HCT116 (cell line): ENCODE measurements at regions not wholly inside any gene's neighbourhood (a gene's known extent, or its start where the extent isn't known, plus 50 kb on each side); places are given as distances from the start of the nearest gene placed in this dataset.
"Not testable (repeated sequence)": the region's sequence is repeated elsewhere in the genome, so short reads cannot be mapped to it uniquely, and the experiment has no call there.

Experiments
- ATAC-seq: fragments of 200-7000 bp; cut with Tn5 transposase; 2 replicates; pipeline ENCODE4 v1.9.1; 2020; ENCODE audit warnings: mild to moderate bottlenecking, moderate library complexity
- BruUV-seq: library from RNA; stranded (reverse); fragments of 400-500 nt; replicated peaks from 2 replicates; lab custom pipeline; 2021; lab: Mats Ljungman, UMichigan
- CTCF ChIA-PET: fragments of 300-600 bp; sonication (Branson Sonifier 250); formaldehyde crosslinking; loops from one replicate; lab custom pipeline; 2021; ENCODE audit warnings: antibody characterized with exemption; lab: Charles Lee
- POLR2A ChIA-PET: fragments of 300-600, 350-600 bp; sonication (Branson Sonifier 250); formaldehyde crosslinking; loops from one replicate; lab custom pipeline; 2021; ENCODE audit warnings: antibody characterized with exemption; lab: Charles Lee
- RAD21 ChIA-PET, 2 experiments: fragments of 300-600 bp; sonication (Branson Sonifier 250); formaldehyde crosslinking; loops; one replicate each; lab custom pipeline; 2023; ENCODE audit warnings: low total read pairs in 2 of 2; ENCODE audit not compliant: uncharacterized antibody in 2 of 2, unreplicated experiment in 2 of 2, low non-redundant PET in 1 of 2; lab: Charles Lee
- DNase-seq: peaks from one replicate; pipeline ENCODE4 v3.0.0-alpha.2; 2010; ENCODE audit warnings: low read depth, low spot score
- H2AFZ ChIP-seq: fragments of 200-600 bp; shearing (Covaris generic), sonication (generic); 2 replicates; pipeline ENCODE4 v1.6.1; 2017; ENCODE audit warnings: low read depth, mixed run types, mixed read lengths, antibody characterized with exemption, low read length; ENCODE audit not compliant: poor library complexity, severe bottlenecking
- H3K27ac ChIP-seq: 2 replicates; pipeline ENCODE4 v1.5.1; 2012; ENCODE audit warnings: low read depth, low read length
- H3K27me3 ChIP-seq: fragments of 200-600 bp; sonication (generic); 2 replicates; pipeline ENCODE4 v1.6.1; 2016; ENCODE audit warnings: mixed run types, low read length, mixed read lengths; ENCODE audit not compliant: insufficient read depth
- H3K36me3 ChIP-seq, 2 experiments: fragments of 200-500 bp in 1 of 2; fragments of 200-600 bp in 1 of 2; sonication (Bioruptor generic) in 1 of 2; sonication (generic) in 1 of 2; 2 replicates each; pipeline versions ENCODE4 v1.5.1 to v1.6.1; 2014 to 2016; ENCODE audit warnings: low read length in 2 of 2, inconsistent platforms in 1 of 2, mixed read lengths in 1 of 2, mixed run types in 1 of 2; ENCODE audit not compliant: insufficient read depth in 2 of 2, control insufficient read depth in 1 of 2
- H3K4me1 ChIP-seq, 2 experiments: fragments of 200-600 bp in 1 of 2; sonication (generic) in 1 of 2; 2 replicates each; pipeline versions ENCODE4 v1.5.1 to v1.6.1; 2012 to 2017; ENCODE audit warnings: low read length in 2 of 2, inconsistent platforms in 1 of 2, mild to moderate bottlenecking in 1 of 2, mixed read lengths in 1 of 2, mixed run types in 1 of 2, moderate library complexity in 1 of 2; ENCODE audit not compliant: insufficient read depth in 2 of 2, control insufficient read depth in 1 of 2
- H3K4me2 ChIP-seq: fragments of 200-600 bp; sonication (generic); 2 replicates; pipeline ENCODE4 v1.6.1; 2017; ENCODE audit warnings: mixed run types, low read length, mixed read lengths
- H3K4me3 ChIP-seq, 2 experiments: fragments of 200-600 bp in 1 of 2; sonication (generic) in 1 of 2; replicated peaks in 1 of 2; 2 replicates each; pipeline ENCODE4 v1.5.1; 2011 to 2016; ENCODE audit warnings: low read length in 2 of 2, control low read depth in 1 of 2, low read depth in 1 of 2, mild to moderate bottlenecking in 1 of 2, mixed read lengths in 1 of 2, mixed run types in 1 of 2
- H3K79me2 ChIP-seq: fragments of 200-600 bp; sonication (generic); 2 replicates; pipeline ENCODE4 v1.6.1; 2017; ENCODE audit warnings: mild to moderate bottlenecking, mixed run types, low read length, moderate library complexity, mixed read lengths; ENCODE audit not compliant: insufficient read depth
- H3K9ac ChIP-seq: fragments of 200-600 bp; sonication (generic); 2 replicates; pipeline ENCODE4 v1.6.1; 2016; ENCODE audit warnings: low read length, mixed read lengths
- H3K9me2 ChIP-seq: fragments of 200-600 bp; sonication (generic), shearing (Covaris generic); 2 replicates; pipeline ENCODE4 v1.6.1; 2017; ENCODE audit warnings: mixed run types, mild to moderate bottlenecking, moderate library complexity; ENCODE audit not compliant: insufficient read depth
- H3K9me3 ChIP-seq, 2 experiments: fragments of 200-500 bp in 1 of 2; fragments of 200-600 bp in 1 of 2; sonication (Bioruptor generic) in 1 of 2; sonication (generic) in 1 of 2; 2 replicates each; pipeline ENCODE4 v1.6.1; 2014 to 2017; ENCODE audit warnings: low read length in 2 of 2, mixed read lengths in 2 of 2, inconsistent platforms in 1 of 2, low read depth in 1 of 2, mild to moderate bottlenecking in 1 of 2, mixed run types in 1 of 2, moderate library complexity in 1 of 2; ENCODE audit not compliant: control insufficient read depth in 1 of 2, insufficient read depth in 1 of 2
- H4K20me1 ChIP-seq: fragments of 200-600 bp; sonication (generic), shearing (Covaris generic); 2 replicates; pipeline ENCODE4 v1.6.1; 2017; ENCODE audit warnings: mixed run types, mild to moderate bottlenecking, moderate library complexity; ENCODE audit not compliant: insufficient read depth
- CEBPB ChIP-seq: IDR thresholded peaks from 2 replicates; pipeline ENCODE4 v1.6.1; 2012; ENCODE audit warnings: low read depth
- EGR1 ChIP-seq: IDR thresholded peaks from 2 replicates; pipeline ENCODE4 v1.6.1; 2012; ENCODE audit warnings: low read depth
- EZH2 ChIP-seq: fragments of 200-600 bp; sonication (generic); IDR thresholded peaks from 2 replicates; pipeline ENCODE4 v1.6.1; 2017; ENCODE audit warnings: antibody characterized with exemption, mixed run types
- EZH2phosphoT487 ChIP-seq: fragments of 200-600 bp; IDR thresholded peaks from 2 replicates; pipeline ENCODE4 v1.6.1; 2018; ENCODE audit warnings: antibody characterized with exemption, borderline replicate concordance
- FOSL1 ChIP-seq: IDR thresholded peaks from 2 replicates; pipeline ENCODE4 v1.6.1; 2012; ENCODE audit warnings: low read depth
- JUND ChIP-seq: IDR thresholded peaks from 2 replicates; pipeline ENCODE4 v1.6.1; 2012
- POLR2A ChIP-seq: IDR thresholded peaks from 2 replicates; pipeline ENCODE4 v1.7.0; 2011; ENCODE audit warnings: borderline replicate concordance; ENCODE audit not compliant: insufficient read depth, insufficient read length; ENCODE audit errors: extremely low read depth
- POLR2AphosphoS5 ChIP-seq: IDR thresholded peaks from 2 replicates; pipeline ENCODE4 v1.6.1; 2011; ENCODE audit warnings: mild to moderate bottlenecking, low read depth, low read length, moderate library complexity
- RAD21 ChIP-seq: IDR thresholded peaks from 2 replicates; pipeline ENCODE4 v1.6.1; 2012; ENCODE audit warnings: low read depth, mild to moderate bottlenecking
- SIN3A ChIP-seq: IDR thresholded peaks from 2 replicates; pipeline ENCODE4 v1.6.1; 2012; ENCODE audit warnings: low read depth
- SP1 ChIP-seq: IDR thresholded peaks from 2 replicates; pipeline ENCODE4 v1.6.1; 2012; ENCODE audit warnings: low read depth
- TCF7L2 ChIP-seq: IDR thresholded peaks from 2 replicates; pipeline ENCODE4 v1.7.0; 2011; ENCODE audit warnings: borderline replicate concordance, inconsistent platforms; ENCODE audit not compliant: insufficient read depth, insufficient read length; ENCODE audit errors: extremely low read depth
- YY1 ChIP-seq: IDR thresholded peaks from 2 replicates; pipeline ENCODE4 v1.6.1; 2011; ENCODE audit warnings: low read length, low read depth, moderate library complexity, mild to moderate bottlenecking; ENCODE audit not compliant: insufficient replicate concordance; ENCODE audit errors: extremely low read depth
- ZFX ChIP-seq: fragments of 450-650 bp; IDR thresholded peaks from 2 replicates; pipeline ENCODE4 v1.6.1; 2017
- ZNF274 ChIP-seq: fragments of 200-500 bp; sonication (Bioruptor generic); IDR thresholded peaks from 2 replicates; pipeline ENCODE4 v1.6.1; 2014; ENCODE audit warnings: mild to moderate bottlenecking, low read depth, low read length, inconsistent platforms
- intact Hi-C: fragments of 100-400 bp; cut with micrococcal nuclease; formaldehyde crosslinking; loops from 2 replicates; pipeline ENCODE4 v1.10.0; 2022
- TF ChIP-seq, protein P1 (sequence below): IDR thresholded peaks from 2 replicates; pipeline ENCODE4 v1.6.1; 2012
- TF ChIP-seq, protein P2 (sequence below): IDR thresholded peaks from 2 replicates; pipeline ENCODE4 v1.6.1; 2011; ENCODE audit warnings: mild to moderate bottlenecking, low read length, moderate library complexity; ENCODE audit not compliant: insufficient replicate concordance; ENCODE audit errors: extremely low read depth

DNA sequence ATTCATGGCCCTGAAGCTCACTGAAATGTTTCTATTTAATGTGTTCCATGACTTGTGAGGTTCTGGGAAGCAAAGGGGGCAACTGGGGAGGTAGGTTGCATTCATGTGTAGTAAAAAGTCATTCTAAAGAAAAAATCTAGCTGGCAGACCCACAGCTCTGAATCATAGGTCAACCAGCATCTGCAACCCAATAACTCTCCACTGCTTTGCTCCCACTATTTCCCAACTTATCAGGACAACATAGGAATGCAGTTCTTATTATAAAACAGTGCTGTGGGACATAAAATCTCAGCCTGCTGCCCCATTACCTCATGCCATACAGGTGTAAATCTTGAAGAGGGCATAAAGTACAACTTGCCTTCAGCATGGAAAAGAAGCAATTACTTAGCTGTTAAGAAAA is 576.1 kb upstream of the PTBP2 start:
- no peak for TF ChIP-seq EZH2
- TF ChIP-seq TCF7L2: no peak
- TF ChIP-seq CEBPB: no peak
- no peak for TF ChIP-seq JUND
- no peak for TF ChIP-seq FOSL1
- no peak for TF ChIP-seq ZNF274
- no peak for TF ChIP-seq RAD21
- no peak for TF ChIP-seq SIN3A
- no peak for TF ChIP-seq EGR1
- TF ChIP-seq SP1: no peak
- TF ChIP-seq EZH2phosphoT487: no peak
- TF ChIP-seq, protein P1, sequence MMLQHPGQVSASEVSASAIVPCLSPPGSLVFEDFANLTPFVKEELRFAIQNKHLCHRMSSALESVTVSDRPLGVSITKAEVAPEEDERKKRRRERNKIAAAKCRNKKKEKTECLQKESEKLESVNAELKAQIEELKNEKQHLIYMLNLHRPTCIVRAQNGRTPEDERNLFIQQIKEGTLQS: no peak
- TF ChIP-seq POLR2A: no peak
- TF ChIP-seq ZFX: no peak
- TF ChIP-seq YY1: no peak
- no peak for TF ChIP-seq POLR2AphosphoS5
- TF ChIP-seq, protein P2, sequence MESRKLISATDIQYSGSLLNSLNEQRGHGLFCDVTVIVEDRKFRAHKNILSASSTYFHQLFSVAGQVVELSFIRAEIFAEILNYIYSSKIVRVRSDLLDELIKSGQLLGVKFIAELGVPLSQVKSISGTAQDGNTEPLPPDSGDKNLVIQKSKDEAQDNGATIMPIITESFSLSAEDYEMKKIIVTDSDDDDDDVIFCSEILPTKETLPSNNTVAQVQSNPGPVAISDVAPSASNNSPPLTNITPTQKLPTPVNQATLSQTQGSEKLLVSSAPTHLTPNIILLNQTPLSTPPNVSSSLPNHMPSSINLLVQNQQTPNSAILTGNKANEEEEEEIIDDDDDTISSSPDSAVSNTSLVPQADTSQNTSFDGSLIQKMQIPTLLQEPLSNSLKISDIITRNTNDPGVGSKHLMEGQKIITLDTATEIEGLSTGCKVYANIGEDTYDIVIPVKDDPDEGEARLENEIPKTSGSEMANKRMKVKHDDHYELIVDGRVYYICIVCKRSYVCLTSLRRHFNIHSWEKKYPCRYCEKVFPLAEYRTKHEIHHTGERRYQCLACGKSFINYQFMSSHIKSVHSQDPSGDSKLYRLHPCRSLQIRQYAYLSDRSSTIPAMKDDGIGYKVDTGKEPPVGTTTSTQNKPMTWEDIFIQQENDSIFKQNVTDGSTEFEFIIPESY: no peak
- no peaks in the 10 kb centered on the region for H3K4me1 ChIP-seq
- CTCF ChIA-PET: no interaction called here
- H3K79me2 ChIP-seq: no peaks in the 10 kb centered on the region
- H3K9me3 ChIP-seq: no peaks in the 10 kb centered on the region
- BruUV-seq: no TSS peak
- no peak overlapping the region for H3K4me3 ChIP-seq
- intact Hi-C loops: no loop called here
- no peaks in the 10 kb centered on the region for H3K27me3 ChIP-seq
- DNase-seq (no peak), ATAC-seq (no peak)
- H3K4me2 ChIP-seq: no peak overlapping the region
- no peak overlapping the region for H3K9ac ChIP-seq
- H2AFZ ChIP-seq: no peak overlapping the region
- no peaks in the 10 kb centered on the region for H3K9me2 ChIP-seq
- no peak overlapping the region for H3K27ac ChIP-seq
- no peaks in the 10 kb centered on the region for H3K36me3 ChIP-seq
- H4K20me1 ChIP-seq: no peaks in the 10 kb centered on the region
- POLR2A ChIA-PET: no interaction called here
- RAD21 ChIA-PET: no interaction called here

DNA sequence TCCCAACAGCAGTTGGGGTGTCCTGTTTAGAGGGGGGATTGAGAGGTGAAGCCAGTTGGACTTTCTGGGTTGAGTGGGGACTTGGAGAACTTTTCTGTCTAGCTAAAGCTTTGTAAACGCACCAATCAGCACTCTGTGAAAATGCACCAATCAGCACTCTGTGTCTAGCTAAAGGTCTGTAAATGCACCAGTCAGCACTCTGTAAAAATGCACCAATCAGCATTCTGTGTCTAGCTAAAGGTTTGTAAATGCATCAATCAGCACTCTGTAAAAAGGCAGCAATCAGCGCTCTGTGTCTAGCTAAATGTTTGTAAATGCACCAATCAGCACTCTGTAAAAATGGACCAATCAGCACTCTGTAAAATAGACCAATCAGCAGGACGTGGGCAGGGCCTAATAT is 568.6 kb upstream of the PTBP2 start:
- POLR2A ChIA-PET, H3K4me3 ChIP-seq, BruUV-seq, H3K4me1 ChIP-seq, ATAC-seq, H4K20me1 ChIP-seq, intact Hi-C loops, H3K9me3 ChIP-seq, DNase-seq, H3K9me2 ChIP-seq, H3K36me3 ChIP-seq, H3K27ac ChIP-seq, H2AFZ ChIP-seq, H3K9ac ChIP-seq, RAD21 ChIA-PET, CTCF ChIA-PET, H3K79me2 ChIP-seq, H3K27me3 ChIP-seq, H3K4me2 ChIP-seq: not testable (repeated sequence)
